ENCODE measurements at regions not wholly inside any gene's neighbourhood (a gene's known extent, or its start where the extent isn't known, plus 50 kb on each side); places are given as distances from the start of the nearest gene placed in this dataset.

DNA sequence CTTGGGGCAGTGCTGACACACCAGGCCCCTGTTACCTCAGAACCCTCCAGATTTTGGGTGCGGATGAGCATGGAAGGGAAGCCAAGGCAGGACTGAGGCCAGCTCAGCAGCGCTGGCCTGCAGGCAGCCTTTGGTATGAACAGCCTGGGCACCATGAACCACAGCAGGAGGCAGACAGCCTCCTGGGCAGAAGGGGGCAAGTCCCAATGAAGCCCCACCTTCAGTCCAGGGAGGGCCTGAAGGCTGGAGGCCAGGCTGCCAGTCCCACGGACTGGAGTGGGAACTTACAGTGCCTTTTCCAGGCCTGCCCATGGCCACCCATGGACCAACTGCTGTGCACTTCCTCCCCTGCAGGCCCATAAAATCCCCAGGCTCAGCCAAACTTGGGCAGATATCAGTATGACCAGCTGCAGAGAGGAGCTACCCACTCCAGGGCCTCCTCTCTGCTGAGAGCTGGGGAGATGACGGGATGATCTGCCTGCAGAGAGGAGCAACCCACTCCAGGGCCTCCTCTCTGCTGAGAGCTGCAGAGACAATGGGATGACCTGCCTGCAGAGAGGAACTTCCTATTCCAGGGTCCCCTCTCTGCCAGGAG lies 74.7 kb downstream of the NEURL3 start:
- peaks cover 33% of the 10 kb centered on the region for H3K4me1 ChIP-seq
- H3K4me3 ChIP-seq = no peak overlapping the region
- no peaks in the 10 kb centered on the region for H3K36me3 ChIP-seq (ENCODE audit: insufficient read depth in 1 of 2, low read depth in 1 of 2)
- no peaks in the 10 kb centered on the region for H3K27me3 ChIP-seq (ENCODE audit: insufficient read depth in 3 of 3, low read length in 2 of 3)
- no peaks in the 10 kb centered on the region for H3K9me3 ChIP-seq
- TF ChIP-seq CTCF (IDR thresholded peaks at IDR 0.05) = no peak
- intact Hi-C loops (cut with DNase I) = no loop called here
- DNase-seq (no peak), ATAC-seq (no peak)
- 92 to 100% (median 97%) methylated on average over 4 of the region's 4 CpGs for WGBS, 3 donors
- no peak overlapping the region for H3K27ac ChIP-seq

DNA sequence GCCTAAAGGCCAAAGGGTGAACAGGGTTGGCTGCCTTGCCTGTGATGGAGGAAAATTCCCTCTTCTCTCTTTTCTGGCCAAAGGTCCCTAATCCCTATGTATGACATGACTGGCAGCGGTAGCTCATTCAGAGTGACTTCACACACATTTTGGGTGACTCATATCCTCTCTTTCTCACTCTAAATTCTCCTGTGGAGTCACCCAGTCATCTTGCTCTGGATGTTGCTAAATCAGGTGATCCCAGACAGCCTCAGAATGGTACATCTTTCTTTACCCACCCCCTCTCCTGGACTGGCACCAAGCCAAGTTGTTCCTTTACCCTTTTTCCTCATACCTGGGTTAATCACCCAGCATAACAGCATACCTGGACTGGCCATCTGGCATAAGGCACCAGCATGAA lies 77.2 kb downstream of the NEURL3 start:
- TF ChIP-seq CTCF (IDR thresholded peaks at IDR 0.05) = no peak
- no peak overlapping the region for H3K4me3 ChIP-seq

DNA sequence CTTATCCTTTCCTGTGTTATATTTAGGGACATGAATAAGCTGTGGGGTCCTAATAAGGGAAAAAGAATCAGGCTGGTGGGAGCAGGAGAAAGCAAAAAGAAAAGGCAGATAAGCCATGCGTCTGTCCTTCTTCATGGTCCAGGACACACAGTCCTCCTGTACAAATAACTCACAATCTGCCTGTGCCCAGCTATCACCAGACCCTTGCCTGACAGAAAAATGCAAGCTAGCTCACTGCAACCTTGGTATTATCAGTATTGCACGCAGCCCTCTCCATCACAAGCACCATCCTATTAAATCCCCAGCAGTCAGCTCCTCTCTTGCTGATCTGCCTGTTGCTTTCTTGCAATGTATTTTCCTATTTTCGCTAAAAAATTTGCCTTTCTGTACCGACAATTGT lies 78.0 kb downstream of the NEURL3 start:
- Histone ChIP-seq H3K36me3 (ENCODE audit: insufficient read depth in 1 of 2, low read depth in 1 of 2) (no peaks in the 10 kb centered on the region), H3K4me3 (no peak overlapping the region), H3K27me3 (ENCODE audit: insufficient read depth in 3 of 3, low read length in 2 of 3) (no peaks in the 10 kb centered on the region), H3K9me3 (no peaks in the 10 kb centered on the region), H3K4me1 (peaks cover 26% of the 10 kb centered on the region), H3K27ac (no peak overlapping the region)
- DNase-seq (no peak), ATAC-seq (no peak)
- WGBS, 3 donors = 79 to 91% (median 88%) methylated on average over 4 of the region's 4 CpGs
- intact Hi-C loops (cut with DNase I) = no loop called here
- no peak for TF ChIP-seq CTCF (IDR thresholded peaks at IDR 0.05)

More for the DNA sequence above, 77.2 kb downstream of the NEURL3 start:
- ATAC-seq (peak; percentile 69 to 83 (median 70)), DNase-seq (no peak)
- Histone ChIP-seq H3K4me1 (peaks cover 32% of the 10 kb centered on the region), H3K36me3 (ENCODE audit: insufficient read depth in 1 of 2, low read depth in 1 of 2) (no peaks in the 10 kb centered on the region), H3K9me3 (no peaks in the 10 kb centered on the region), H3K27me3 (ENCODE audit: insufficient read depth in 3 of 3, low read length in 2 of 3) (no peaks in the 10 kb centered on the region), H3K27ac (no peak overlapping the region)
- WGBS, 3 donors = 50 to 63% (median 60%) methylated on average over 1 of the region's 1 CpG
- intact Hi-C loops (cut with DNase I) = no loop called here

GRCh38 chr2:96423828-96424227 lies 81.3 kb downstream of the NEURL3 start:
- Histone ChIP-seq H3K4me1 (peaks cover 19% of the 10 kb centered on the region), H3K27ac (no peak overlapping the region)
- intact Hi-C loops (cut with DNase I) = no loop called here

More at GRCh38 chr2:96423828-96424227, 81.3 kb downstream of the NEURL3 start:
- DNase-seq (no peak), ATAC-seq (no peak)
- H3K27me3 ChIP-seq (ENCODE audit: insufficient read depth in 3 of 3, low read length in 2 of 3) = no peaks in the 10 kb centered on the region
- no peaks in the 10 kb centered on the region for H3K36me3 ChIP-seq (ENCODE audit: insufficient read depth in 1 of 2, low read depth in 1 of 2)
- no peak for TF ChIP-seq CTCF (IDR thresholded peaks at IDR 0.05)
- H3K4me3 ChIP-seq = no peak overlapping the region
- no peaks in the 10 kb centered on the region for H3K9me3 ChIP-seq
- WGBS, 3 donors = 62 to 74% (median 63%) methylated on average over 2 of the region's 2 CpGs

Measured in psoas muscle (tissue), 7 donors.